ENCODE measurements at regions not wholly inside any gene's neighbourhood (a gene's known extent, or its start where the extent isn't known, plus 50 kb on each side); places are given as distances from the start of the nearest gene placed in this dataset.

- H3K4me1 ChIP-seq (ENCODE audit: insufficient read depth, low read length): no peaks in the 10 kb centered on the region
- no peaks in the 10 kb centered on the region for H3K27me3 ChIP-seq (ENCODE audit: control insufficient read depth in 1 of 2, insufficient read depth in 2 of 2, low read length in 2 of 2)
- no peak overlapping the region for H3K4me3 ChIP-seq (ENCODE audit: low read depth in 1 of 2, low read length in 2 of 2)
- H3K9ac ChIP-seq (ENCODE audit: low read length): no peak overlapping the region
- no peaks in the 10 kb centered on the region for H3K9me3 ChIP-seq (ENCODE audit: low read length)
- H3K36me3 ChIP-seq (ENCODE audit: insufficient read depth, low read length): no peaks in the 10 kb centered on the region
- H3K27ac ChIP-seq (ENCODE audit: low read depth, low read length): no peak overlapping the region
Observed at GRCh38 chr2:65856928-65857327, 424.5 kb upstream of the SPRED2 start.

DNA sequence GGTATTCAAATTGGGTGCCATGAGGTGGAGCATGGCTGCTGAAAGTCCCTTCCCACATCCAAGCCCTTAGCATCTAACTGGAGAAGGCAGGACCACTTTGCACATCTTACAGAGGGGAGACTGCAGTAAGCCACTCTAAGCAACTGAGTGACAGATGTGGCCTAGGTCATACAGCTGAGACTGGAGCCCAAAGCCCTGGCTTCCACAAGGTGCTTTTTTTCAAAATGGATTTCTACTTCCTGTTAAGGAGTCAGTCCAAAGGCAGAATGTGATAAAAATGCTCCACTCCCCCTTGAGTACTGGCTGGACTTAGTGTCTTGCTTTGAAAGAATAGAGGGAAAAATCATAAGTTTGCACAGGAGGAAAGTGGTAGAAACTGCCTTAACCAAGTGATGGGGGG, 424.0 kb upstream of the SPRED2 start:
- Histone ChIP-seq H3K27me3 (ENCODE audit: control insufficient read depth in 1 of 2, insufficient read depth in 2 of 2, low read length in 2 of 2) (no peaks in the 10 kb centered on the region), H3K9me3 (ENCODE audit: low read length) (no peaks in the 10 kb centered on the region), H3K27ac (ENCODE audit: low read depth, low read length) (no peak overlapping the region), H3K4me1 (ENCODE audit: insufficient read depth, low read length) (no peaks in the 10 kb centered on the region), H3K9ac (ENCODE audit: low read length) (no peak overlapping the region), H3K36me3 (ENCODE audit: insufficient read depth, low read length) (no peaks in the 10 kb centered on the region), H3K4me3 (ENCODE audit: low read depth in 1 of 2, low read length in 2 of 2) (no peak overlapping the region)

DNA sequence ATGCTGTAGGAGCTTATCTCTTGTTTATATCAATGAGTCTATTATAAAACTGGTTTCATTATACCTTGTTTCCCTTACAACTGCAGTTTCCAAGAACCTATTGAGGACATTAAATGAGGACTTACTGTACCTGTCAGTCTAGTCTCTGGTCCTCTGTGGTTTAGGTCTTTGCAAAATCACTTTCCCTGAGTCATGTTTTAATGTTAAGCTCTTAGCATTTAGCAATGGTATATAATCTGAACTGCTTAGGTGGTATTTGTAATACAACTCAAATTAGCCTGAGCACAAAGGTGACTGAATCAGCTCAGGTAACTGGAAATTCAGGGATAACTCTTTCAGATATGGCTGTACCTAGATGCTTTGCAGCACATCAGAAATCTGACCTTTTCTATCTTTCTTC, 418.3 kb upstream of the SPRED2 start:
- H3K4me3 ChIP-seq (ENCODE audit: low read depth in 1 of 2, low read length in 2 of 2): no peak overlapping the region
- H3K4me1 ChIP-seq (ENCODE audit: insufficient read depth, low read length): no peaks in the 10 kb centered on the region
- H3K27me3 ChIP-seq (ENCODE audit: control insufficient read depth in 1 of 2, insufficient read depth in 2 of 2, low read length in 2 of 2): no peaks in the 10 kb centered on the region

GRCh38 chr2:65846989-65847678, 414.7 kb upstream of the SPRED2 start:
- Histone ChIP-seq H3K4me1 (ENCODE audit: insufficient read depth, low read length) (no peaks in the 10 kb centered on the region), H3K9ac (ENCODE audit: low read length) (no peak overlapping the region), H3K4me3 (ENCODE audit: low read depth in 1 of 2, low read length in 2 of 2) (no peak overlapping the region), H3K27me3 (ENCODE audit: control insufficient read depth in 1 of 2, insufficient read depth in 2 of 2, low read length in 2 of 2) (no peaks in the 10 kb centered on the region), H3K27ac (ENCODE audit: low read depth, low read length) (no peak overlapping the region), H3K9me3 (ENCODE audit: low read length) (no peaks in the 10 kb centered on the region), H3K36me3 (ENCODE audit: insufficient read depth, low read length) (no peaks in the 10 kb centered on the region)

More for the DNA sequence above, 418.3 kb upstream of the SPRED2 start:
- Histone ChIP-seq H3K36me3 (ENCODE audit: insufficient read depth, low read length) (no peaks in the 10 kb centered on the region), H3K27ac (ENCODE audit: low read depth, low read length) (no peak overlapping the region), H3K9me3 (ENCODE audit: low read length) (no peaks in the 10 kb centered on the region), H3K9ac (ENCODE audit: low read length) (no peak overlapping the region)

DNA sequence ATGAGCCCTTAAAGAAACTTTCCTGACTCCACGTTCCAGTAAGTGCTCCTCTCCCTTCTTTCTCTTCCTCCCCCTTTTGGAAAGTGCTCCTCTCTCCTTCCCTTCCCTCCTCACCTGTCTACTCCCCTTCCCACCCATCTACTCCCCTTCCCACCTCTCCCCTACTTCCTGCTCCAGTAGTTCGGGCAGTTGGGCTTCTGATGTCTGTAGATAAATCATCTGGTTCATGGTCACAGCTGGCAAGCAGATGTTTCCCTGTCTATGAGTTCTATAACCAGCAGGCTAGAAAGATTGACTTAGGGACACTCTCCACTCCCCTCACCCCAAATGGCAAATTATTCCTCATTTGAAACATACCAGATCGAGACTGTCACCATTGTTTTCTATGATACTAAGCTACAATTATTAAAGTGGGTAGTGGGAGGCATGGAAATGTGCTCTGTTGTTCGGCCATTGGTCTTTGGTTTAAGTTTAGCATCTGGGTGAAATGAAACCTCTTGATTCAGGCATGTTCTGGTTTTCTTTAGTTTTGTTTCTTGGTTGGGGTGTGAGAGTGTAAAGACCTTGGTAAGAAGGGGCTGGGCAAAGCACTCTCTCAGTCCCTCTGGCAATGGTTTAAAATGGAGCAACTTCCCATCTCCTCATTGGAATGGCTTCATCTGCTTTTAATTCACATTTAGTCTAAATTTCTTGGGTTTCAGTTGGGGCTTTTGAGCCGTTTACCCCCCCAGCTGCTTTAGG, 413.2 kb upstream of the SPRED2 start:
- no peaks in the 10 kb centered on the region for H3K9me3 ChIP-seq (ENCODE audit: low read length)
- H3K27ac ChIP-seq (ENCODE audit: low read depth, low read length): no peak overlapping the region
- no peak overlapping the region for H3K9ac ChIP-seq (ENCODE audit: low read length)
- H3K4me1 ChIP-seq (ENCODE audit: insufficient read depth, low read length): no peaks in the 10 kb centered on the region
- no peak overlapping the region for H3K4me3 ChIP-seq (ENCODE audit: low read depth in 1 of 2, low read length in 2 of 2)
- H3K36me3 ChIP-seq (ENCODE audit: insufficient read depth, low read length): no peaks in the 10 kb centered on the region
- no peaks in the 10 kb centered on the region for H3K27me3 ChIP-seq (ENCODE audit: control insufficient read depth in 1 of 2, insufficient read depth in 2 of 2, low read length in 2 of 2)

DNA sequence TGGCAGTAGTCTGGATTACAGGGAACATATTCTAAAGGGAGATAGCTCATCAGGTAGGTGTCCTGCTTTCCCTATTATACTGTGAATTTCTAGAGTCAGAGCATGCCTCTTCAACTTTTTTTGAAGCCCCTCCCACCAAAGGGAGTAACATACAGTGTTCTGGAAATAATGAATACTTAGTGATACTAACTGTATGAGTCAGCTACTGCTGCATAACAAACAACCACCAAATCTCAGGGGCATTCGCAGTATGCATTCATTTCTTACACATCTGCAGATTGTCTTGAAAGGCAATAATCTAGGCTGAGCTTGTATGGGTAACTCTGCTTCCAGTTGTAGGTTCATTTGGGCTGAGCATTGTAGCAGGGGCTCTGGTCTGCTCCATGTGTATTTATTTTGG, 409.7 kb upstream of the SPRED2 start:
- Histone ChIP-seq H3K27ac (ENCODE audit: low read depth, low read length) (no peak overlapping the region), H3K27me3 (ENCODE audit: control insufficient read depth in 1 of 2, insufficient read depth in 2 of 2, low read length in 2 of 2) (no peaks in the 10 kb centered on the region), H3K4me1 (ENCODE audit: insufficient read depth, low read length) (no peaks in the 10 kb centered on the region), H3K4me3 (ENCODE audit: low read depth in 1 of 2, low read length in 2 of 2) (no peak overlapping the region), H3K9me3 (ENCODE audit: low read length) (no peaks in the 10 kb centered on the region), H3K36me3 (ENCODE audit: insufficient read depth, low read length) (no peaks in the 10 kb centered on the region), H3K9ac (ENCODE audit: low read length) (no peak overlapping the region)

DNA sequence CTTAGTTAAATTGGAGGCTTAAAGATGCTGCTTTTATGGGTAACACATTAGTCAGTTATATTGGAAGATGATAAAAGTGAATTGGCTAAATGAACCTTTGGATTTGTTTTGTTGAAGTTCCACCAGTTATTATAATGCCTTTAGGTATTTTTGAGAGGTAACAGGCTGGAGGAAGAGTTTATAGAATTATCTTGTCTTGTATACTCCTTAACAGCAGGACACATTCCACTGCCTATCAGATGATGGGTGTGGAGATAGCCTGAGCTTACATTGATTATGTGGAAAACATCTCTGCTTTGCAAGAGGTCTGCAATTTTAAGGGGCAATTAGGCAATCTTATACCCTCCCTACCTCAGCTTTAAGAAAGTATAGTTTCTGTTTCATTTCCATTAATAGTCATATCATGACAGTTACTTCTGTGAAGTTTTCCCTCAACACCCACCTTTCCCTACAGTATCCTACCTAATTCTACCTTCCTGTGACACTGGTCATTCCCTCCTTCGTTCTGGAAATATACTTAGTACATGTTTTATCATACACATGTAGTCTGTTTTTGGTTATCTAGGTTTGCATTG, 403.7 kb upstream of the SPRED2 start:
- Histone ChIP-seq H3K36me3 (ENCODE audit: insufficient read depth, low read length) (no peaks in the 10 kb centered on the region), H3K27ac (ENCODE audit: low read depth, low read length) (no peak overlapping the region), H3K9ac (ENCODE audit: low read length) (no peak overlapping the region), H3K9me3 (ENCODE audit: low read length) (no peaks in the 10 kb centered on the region), H3K27me3 (ENCODE audit: control insufficient read depth in 1 of 2, insufficient read depth in 2 of 2, low read length in 2 of 2) (no peaks in the 10 kb centered on the region), H3K4me3 (ENCODE audit: low read depth in 1 of 2, low read length in 2 of 2) (no peak overlapping the region), H3K4me1 (ENCODE audit: insufficient read depth, low read length) (no peaks in the 10 kb centered on the region)

DNA sequence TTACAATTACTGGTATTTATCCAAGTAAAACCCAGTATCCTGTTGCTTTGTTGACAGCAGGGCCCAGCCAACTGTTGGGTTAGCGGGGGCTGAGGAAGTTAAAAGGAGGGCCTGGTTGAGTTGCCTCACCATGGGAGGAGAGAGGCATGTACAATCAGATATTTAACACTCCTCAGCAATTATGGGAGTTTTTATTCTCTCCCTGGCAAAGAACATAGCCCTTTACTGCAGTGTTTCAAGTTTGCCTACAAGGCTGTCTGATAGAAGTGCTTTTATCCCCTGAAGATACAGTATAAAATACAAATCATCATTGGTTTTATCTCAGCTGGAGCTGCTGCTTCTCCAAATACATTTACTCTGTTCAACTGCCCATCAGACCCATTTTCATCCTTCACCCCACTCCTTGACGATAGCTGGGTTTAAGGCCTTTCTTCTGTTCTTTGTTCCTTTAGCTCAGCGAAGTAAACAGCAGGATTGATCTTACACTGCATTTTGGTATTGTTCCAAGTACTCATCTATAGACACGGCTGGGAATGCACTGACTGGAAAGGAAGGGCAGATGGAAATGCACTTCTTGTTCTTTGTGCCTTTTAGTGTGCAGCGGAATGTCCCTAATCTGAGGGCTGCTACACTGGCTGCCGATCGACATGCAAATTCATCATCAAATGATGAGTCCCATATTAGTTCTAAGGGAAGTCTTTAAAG, 402.5 kb upstream of the SPRED2 start:
- no peak overlapping the region for H3K4me3 ChIP-seq (ENCODE audit: low read depth in 1 of 2, low read length in 2 of 2)
- H3K27me3 ChIP-seq (ENCODE audit: control insufficient read depth in 1 of 2, insufficient read depth in 2 of 2, low read length in 2 of 2): no peaks in the 10 kb centered on the region
- H3K4me1 ChIP-seq (ENCODE audit: insufficient read depth, low read length): no peaks in the 10 kb centered on the region
- no peaks in the 10 kb centered on the region for H3K36me3 ChIP-seq (ENCODE audit: insufficient read depth, low read length)
- H3K27ac ChIP-seq (ENCODE audit: low read depth, low read length): no peak overlapping the region
- H3K9me3 ChIP-seq (ENCODE audit: low read length): no peaks in the 10 kb centered on the region
- H3K9ac ChIP-seq (ENCODE audit: low read length): no peak overlapping the region

- H3K4me1 ChIP-seq (ENCODE audit: insufficient read depth, low read length): no peaks in the 10 kb centered on the region
- H3K9ac ChIP-seq (ENCODE audit: low read length): no peak overlapping the region
- no peaks in the 10 kb centered on the region for H3K36me3 ChIP-seq (ENCODE audit: insufficient read depth, low read length)
- no peak overlapping the region for H3K4me3 ChIP-seq (ENCODE audit: low read depth in 1 of 2, low read length in 2 of 2)
- no peaks in the 10 kb centered on the region for H3K27me3 ChIP-seq (ENCODE audit: control insufficient read depth in 1 of 2, insufficient read depth in 2 of 2, low read length in 2 of 2)
- no peak overlapping the region for H3K27ac ChIP-seq (ENCODE audit: low read depth, low read length)
- no peaks in the 10 kb centered on the region for H3K9me3 ChIP-seq (ENCODE audit: low read length)
Observed at GRCh38 chr2:65834062-65834461, 401.7 kb upstream of the SPRED2 start.

- H3K9ac ChIP-seq (ENCODE audit: low read length): no peak overlapping the region
- no peaks in the 10 kb centered on the region for H3K36me3 ChIP-seq (ENCODE audit: insufficient read depth, low read length)
- no peaks in the 10 kb centered on the region for H3K9me3 ChIP-seq (ENCODE audit: low read length)
- no peaks in the 10 kb centered on the region for H3K4me1 ChIP-seq (ENCODE audit: insufficient read depth, low read length)
- H3K27me3 ChIP-seq (ENCODE audit: control insufficient read depth in 1 of 2, insufficient read depth in 2 of 2, low read length in 2 of 2): no peaks in the 10 kb centered on the region
- H3K4me3 ChIP-seq (ENCODE audit: low read depth in 1 of 2, low read length in 2 of 2): no peak overlapping the region
- no peak overlapping the region for H3K27ac ChIP-seq (ENCODE audit: low read depth, low read length)
Observed at GRCh38 chr2:65831509-65831908, 399.1 kb upstream of the SPRED2 start.

GRCh38 chr2:65826567-65826966, 394.2 kb upstream of the SPRED2 start:
- H3K27me3 ChIP-seq (ENCODE audit: control insufficient read depth in 1 of 2, insufficient read depth in 2 of 2, low read length in 2 of 2): no peaks in the 10 kb centered on the region
- no peak overlapping the region for H3K4me3 ChIP-seq (ENCODE audit: low read depth in 1 of 2, low read length in 2 of 2)
- H3K36me3 ChIP-seq (ENCODE audit: insufficient read depth, low read length): no peaks in the 10 kb centered on the region
- H3K4me1 ChIP-seq (ENCODE audit: insufficient read depth, low read length): no peaks in the 10 kb centered on the region
- no peak overlapping the region for H3K9ac ChIP-seq (ENCODE audit: low read length)
- H3K9me3 ChIP-seq (ENCODE audit: low read length): no peaks in the 10 kb centered on the region
- no peak overlapping the region for H3K27ac ChIP-seq (ENCODE audit: low read depth, low read length)

Data from muscle layer of colon (tissue), 2 donors.